ENCODE measurements at regions not wholly inside any gene's neighbourhood (a gene's known extent, or its start where the extent isn't known, plus 50 kb on each side); places are given as distances from the start of the nearest gene placed in this dataset.

DNA sequence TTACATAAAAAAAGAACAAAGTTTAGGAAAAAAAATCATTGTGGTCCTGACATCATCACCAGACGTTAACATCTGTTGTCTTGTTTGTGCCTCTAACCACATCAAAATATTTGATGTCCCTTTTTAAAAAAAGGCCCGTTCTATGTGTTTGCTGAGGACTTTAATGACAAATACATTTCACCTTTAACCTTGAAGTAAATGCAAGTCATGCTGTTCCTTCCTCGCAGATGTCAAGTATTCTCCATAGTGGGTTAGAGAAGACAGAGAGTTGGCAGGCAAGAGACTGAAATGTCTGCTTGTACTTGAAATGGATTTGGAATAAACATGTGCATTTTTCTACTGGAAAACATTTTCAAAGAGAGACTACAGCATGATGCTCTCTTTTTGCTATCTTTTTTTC lies 134.9 kb downstream of the FGF9 start:
- ChIA-PET POLR2A (no interaction called here), CTCF (no interaction called here)
- Mint-ChIP-seq H3K4me1 (no peaks in the 10 kb centered on the region), H3K27ac (no peak overlapping the region), H3K4me3 (no peak overlapping the region), H3K27me3 (peaks cover 5% of the 10 kb centered on the region), H3K9me3 (ENCODE audit: insufficient read depth) (peaks cover 3% of the 10 kb centered on the region)
- Histone ChIP-seq H4K20me1 (ENCODE audit: control insufficient read depth, insufficient read depth, low read length, poor library complexity, severe bottlenecking) (no peaks in the 10 kb centered on the region), H2AFZ (ENCODE audit: insufficient read depth, low read depth, low read length, poor library complexity, severe bottlenecking) (no peak overlapping the region), H3K4me2 (replicated peaks; ENCODE audit: low read depth, low read length, poor library complexity, severe bottlenecking) (no peak overlapping the region), H3K4me1 (ENCODE audit: control insufficient read depth in 2 of 2, insufficient read depth in 2 of 2, low read length in 2 of 2) (no peaks in the 10 kb centered on the region), H3K36me3 (replicated peaks in 1 of 2; ENCODE audit: control extremely low read depth in 1 of 2, control insufficient read depth in 1 of 2, extremely low read depth in 1 of 2, insufficient read depth in 2 of 2, low read length in 1 of 2) (no peaks in the 10 kb centered on the region), H3K9me3 (ENCODE audit: control extremely low read depth in 1 of 3, control insufficient read depth in 2 of 3, insufficient read depth in 1 of 3, low read length in 2 of 3) (no peaks in the 10 kb centered on the region), H3K9ac (ENCODE audit: low read length) (no peak overlapping the region), H3K4me3 (ENCODE audit: control extremely low read depth in 1 of 5, extremely low read depth in 1 of 5, insufficient read depth in 1 of 5, low read depth in 2 of 5, low read length in 4 of 5) (no peak overlapping the region), H3K27me3 (replicated peaks in 1 of 4; ENCODE audit: control extremely low read depth in 1 of 4, control insufficient read depth in 3 of 4, insufficient read depth in 4 of 4, low read length in 3 of 4) (no peaks in the 10 kb centered on the region), H3K79me2 (ENCODE audit: control insufficient read depth, insufficient read depth, low read length) (no peaks in the 10 kb centered on the region), H3K27ac (ENCODE audit: low read length in 2 of 2) (no peak overlapping the region)
- TF ChIP-seq EZH2 (IDR thresholded peaks at IDR 0.05; ENCODE audit: borderline replicate concordance, insufficient read depth, low read depth, low read length, poor library complexity, severe bottlenecking), result no peak
- TF ChIP-seq, protein P1, sequence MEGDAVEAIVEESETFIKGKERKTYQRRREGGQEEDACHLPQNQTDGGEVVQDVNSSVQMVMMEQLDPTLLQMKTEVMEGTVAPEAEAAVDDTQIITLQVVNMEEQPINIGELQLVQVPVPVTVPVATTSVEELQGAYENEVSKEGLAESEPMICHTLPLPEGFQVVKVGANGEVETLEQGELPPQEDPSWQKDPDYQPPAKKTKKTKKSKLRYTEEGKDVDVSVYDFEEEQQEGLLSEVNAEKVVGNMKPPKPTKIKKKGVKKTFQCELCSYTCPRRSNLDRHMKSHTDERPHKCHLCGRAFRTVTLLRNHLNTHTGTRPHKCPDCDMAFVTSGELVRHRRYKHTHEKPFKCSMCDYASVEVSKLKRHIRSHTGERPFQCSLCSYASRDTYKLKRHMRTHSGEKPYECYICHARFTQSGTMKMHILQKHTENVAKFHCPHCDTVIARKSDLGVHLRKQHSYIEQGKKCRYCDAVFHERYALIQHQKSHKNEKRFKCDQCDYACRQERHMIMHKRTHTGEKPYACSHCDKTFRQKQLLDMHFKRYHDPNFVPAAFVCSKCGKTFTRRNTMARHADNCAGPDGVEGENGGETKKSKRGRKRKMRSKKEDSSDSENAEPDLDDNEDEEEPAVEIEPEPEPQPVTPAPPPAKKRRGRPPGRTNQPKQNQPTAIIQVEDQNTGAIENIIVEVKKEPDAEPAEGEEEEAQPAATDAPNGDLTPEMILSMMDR (IDR thresholded peaks at IDR 0.05), result no peak
- DNase-seq, result no peak
- WGBS (ENCODE audit: insufficient coverage), result 60% methylated on average over 1 of the region's 3 CpGs
- intact Hi-C loops (cut with micrococcal nuclease), result no loop called here
- ATAC-seq (ENCODE audit: low read depth), result no peak

DNA sequence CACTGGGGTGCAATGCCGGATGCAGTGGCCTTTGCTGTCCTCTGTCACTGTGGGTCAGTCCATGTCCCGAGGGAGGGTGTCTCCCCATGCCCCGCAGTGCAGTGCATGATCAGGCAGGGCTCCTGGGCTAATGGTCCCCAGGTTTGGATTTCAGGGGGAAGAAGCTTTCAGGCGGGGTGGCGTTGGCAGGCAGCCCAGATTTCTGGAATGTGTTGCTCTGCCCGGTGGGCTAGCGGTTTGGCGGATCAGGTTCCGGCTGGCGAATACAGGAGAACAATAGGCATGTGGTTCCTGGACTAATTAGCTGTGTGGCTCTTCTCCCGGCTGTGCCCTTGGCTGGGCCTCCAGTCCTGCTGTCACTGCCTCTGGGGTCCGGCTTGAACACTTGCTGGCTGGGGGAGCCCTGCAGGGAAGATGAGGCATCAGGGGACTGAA lies 141.3 kb downstream of the FGF9 start:
- CTCF ChIA-PET, result interaction anchor here (1.3 kb wide), 1 partner anchor 20 kb away, joined by 3 read pairs; no protein-coding TSS in a partner anchor
- ATAC-seq (ENCODE audit: low read depth), result no peak
- H3K27me3 Mint-ChIP-seq, result peaks cover 10% of the 10 kb centered on the region

More for the DNA sequence above, 141.3 kb downstream of the FGF9 start:
- Histone ChIP-seq H4K20me1 (ENCODE audit: control insufficient read depth, insufficient read depth, low read length, poor library complexity, severe bottlenecking) (no peaks in the 10 kb centered on the region), H3K36me3 (replicated peaks in 1 of 2; ENCODE audit: control extremely low read depth in 1 of 2, control insufficient read depth in 1 of 2, extremely low read depth in 1 of 2, insufficient read depth in 2 of 2, low read length in 1 of 2) (no peaks in the 10 kb centered on the region), H3K4me3 (ENCODE audit: control extremely low read depth in 1 of 5, extremely low read depth in 1 of 5, insufficient read depth in 1 of 5, low read depth in 2 of 5, low read length in 4 of 5) (no peak overlapping the region), H3K27me3 (replicated peaks in 1 of 4; ENCODE audit: control extremely low read depth in 1 of 4, control insufficient read depth in 3 of 4, insufficient read depth in 4 of 4, low read length in 3 of 4) (no peaks in the 10 kb centered on the region), H3K9ac (ENCODE audit: low read length) (no peak overlapping the region), H3K27ac (ENCODE audit: low read length in 2 of 2) (no peak overlapping the region), H3K9me3 (ENCODE audit: control extremely low read depth in 1 of 3, control insufficient read depth in 2 of 3, insufficient read depth in 1 of 3, low read length in 2 of 3) (peaks cover 0 to 12% (median 0%) of the 10 kb centered on the region in 3 donors), H3K79me2 (ENCODE audit: control insufficient read depth, insufficient read depth, low read length) (no peaks in the 10 kb centered on the region), H2AFZ (ENCODE audit: insufficient read depth, low read depth, low read length, poor library complexity, severe bottlenecking) (no peak overlapping the region), H3K4me2 (replicated peaks; ENCODE audit: low read depth, low read length, poor library complexity, severe bottlenecking) (no peak overlapping the region), H3K4me1 (ENCODE audit: control insufficient read depth in 2 of 2, insufficient read depth in 2 of 2, low read length in 2 of 2) (no peaks in the 10 kb centered on the region)
- WGBS (ENCODE audit: insufficient coverage), result 90% methylated on average over 12 of the region's 12 CpGs
- no peaks in the 10 kb centered on the region for H3K4me1 Mint-ChIP-seq
- POLR2A ChIA-PET, result interaction anchor here (0.6 kb wide), 1 partner anchor 32 kb away, joined by 6 read pairs; no protein-coding TSS in a partner anchor
- H3K9me3 Mint-ChIP-seq (ENCODE audit: insufficient read depth), result no peaks in the 10 kb centered on the region
- peak overlapping the region; percentile 11 for H3K27ac Mint-ChIP-seq
- no peak overlapping the region for H3K4me3 Mint-ChIP-seq
- intact Hi-C loops (cut with micrococcal nuclease), result no loop called here
- no peak for DNase-seq
- TF ChIP-seq, protein P1 (IDR thresholded peaks at IDR 0.05), result no peak
- no peak for TF ChIP-seq EZH2 (IDR thresholded peaks at IDR 0.05; ENCODE audit: borderline replicate concordance, insufficient read depth, low read depth, low read length, poor library complexity, severe bottlenecking)

Measured in B cell (primary cell).